GM13977 (cell line): ENCODE measurements at regions not wholly inside any gene's neighbourhood (a gene's known extent, or its start where the extent isn't known, plus 50 kb on each side); places are given as distances from the start of the nearest gene placed in this dataset.

Experiments
- DNase-seq: peaks from one replicate; pipeline ENCODE4 v3.0.0; 2012; ENCODE audit warnings: low spot score
- CTCF ChIP-seq: IDR thresholded peaks from 2 replicates; pipeline ENCODE4 v1.5.1; 2012; ENCODE audit warnings: mild to moderate bottlenecking, control low read depth; ENCODE audit not compliant: insufficient read depth; ENCODE audit errors: extremely low read depth, missing control alignments
- in situ Hi-C: fragments of 300-500 bp; cut with MboI; formaldehyde crosslinking; loops from one replicate; pipeline ENCODE4 v1.12.0; 2022; ENCODE audit warnings: low sequenced_read_pairs, low pct_unique_long_range_greater_than_20kb, mixed read lengths, inconsistent platforms; ENCODE audit not compliant: unreplicated experiment

- TF ChIP-seq CTCF: no peak
- no peak for DNase-seq
- in situ Hi-C loops: no loop called here
Observed at GRCh38 chr2:61705625-61706024, 148.2 kb downstream of the FAM161A start.

GRCh38 chr2:61704364-61704763 is 149.5 kb downstream of the FAM161A start:
- no peak for DNase-seq
- no peak for TF ChIP-seq CTCF
- in situ Hi-C loops: no loop called here

GRCh38 chr2:61702088-61702467 is 151.8 kb downstream of the FAM161A start:
- no peak for TF ChIP-seq CTCF
- in situ Hi-C loops: no loop called here
- no peak for DNase-seq

- no peak for DNase-seq
- in situ Hi-C loops: no loop called here
- no peak for TF ChIP-seq CTCF
Observed at GRCh38 chr2:61700464-61700863, 153.4 kb downstream of the FAM161A start.

- in situ Hi-C loops: no loop called here
- peak; percentile 91 for DNase-seq
Observed at GRCh38 chr2:61694312-61695274, 156.4 kb upstream of the XPO1 start.

GRCh38 chr2:61693744-61694143 is 155.6 kb upstream of the XPO1 start:
- DNase-seq: no peak
- in situ Hi-C loops: no loop called here
- no peak for TF ChIP-seq CTCF

More at GRCh38 chr2:61694312-61695274, 156.4 kb upstream of the XPO1 start:
- TF ChIP-seq CTCF: peak; percentile 61
